ENCODE measurements at regions not wholly inside any gene's neighbourhood (a gene's known extent, or its start where the extent isn't known, plus 50 kb on each side); places are given as distances from the start of the nearest gene placed in this dataset.
A peak's percentile ranks its signal among the peaks of the same experiment; 100 is the strongest.

DNA sequence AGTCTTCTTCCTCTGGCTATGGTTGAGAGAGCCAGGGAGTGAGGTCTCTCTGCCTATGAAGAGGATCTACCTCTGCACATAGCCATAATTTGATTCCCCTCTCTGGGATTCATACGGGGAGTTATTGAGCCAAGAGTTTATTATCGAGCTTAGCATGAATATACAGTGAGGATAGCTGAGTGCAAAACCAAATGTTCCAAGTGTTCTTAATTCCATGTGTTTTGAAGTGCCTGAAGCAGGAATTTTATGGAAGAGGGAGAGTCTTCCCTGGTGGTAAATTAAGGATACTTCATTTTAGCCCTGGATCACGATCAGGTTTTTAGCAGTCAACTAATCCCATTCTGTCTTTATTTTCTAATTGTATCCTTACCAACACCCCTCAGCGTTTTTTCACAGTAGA lies 270.6 kb downstream of the C1D start:
- no peak for DNase-seq

DNA sequence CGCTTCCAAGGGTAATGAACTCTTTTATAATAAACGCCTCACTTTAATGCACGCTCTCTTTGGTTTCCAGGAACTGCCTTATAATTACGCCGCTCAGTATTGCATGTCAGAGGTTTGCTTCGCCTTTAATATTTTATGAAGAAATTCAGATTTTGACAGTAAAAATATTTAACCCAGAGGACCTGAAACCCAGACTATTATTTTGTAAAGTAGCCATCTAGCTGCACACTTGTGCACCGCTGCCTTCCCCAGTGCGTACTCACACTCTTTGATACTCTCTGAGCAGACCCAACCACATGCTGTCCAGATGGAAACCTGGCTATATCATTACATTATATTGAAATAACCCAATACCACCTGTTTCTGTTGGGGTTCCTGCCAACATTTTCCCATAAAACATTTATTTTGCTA lies 270.1 kb downstream of the C1D start:
- DNase-seq: no peak

DNA sequence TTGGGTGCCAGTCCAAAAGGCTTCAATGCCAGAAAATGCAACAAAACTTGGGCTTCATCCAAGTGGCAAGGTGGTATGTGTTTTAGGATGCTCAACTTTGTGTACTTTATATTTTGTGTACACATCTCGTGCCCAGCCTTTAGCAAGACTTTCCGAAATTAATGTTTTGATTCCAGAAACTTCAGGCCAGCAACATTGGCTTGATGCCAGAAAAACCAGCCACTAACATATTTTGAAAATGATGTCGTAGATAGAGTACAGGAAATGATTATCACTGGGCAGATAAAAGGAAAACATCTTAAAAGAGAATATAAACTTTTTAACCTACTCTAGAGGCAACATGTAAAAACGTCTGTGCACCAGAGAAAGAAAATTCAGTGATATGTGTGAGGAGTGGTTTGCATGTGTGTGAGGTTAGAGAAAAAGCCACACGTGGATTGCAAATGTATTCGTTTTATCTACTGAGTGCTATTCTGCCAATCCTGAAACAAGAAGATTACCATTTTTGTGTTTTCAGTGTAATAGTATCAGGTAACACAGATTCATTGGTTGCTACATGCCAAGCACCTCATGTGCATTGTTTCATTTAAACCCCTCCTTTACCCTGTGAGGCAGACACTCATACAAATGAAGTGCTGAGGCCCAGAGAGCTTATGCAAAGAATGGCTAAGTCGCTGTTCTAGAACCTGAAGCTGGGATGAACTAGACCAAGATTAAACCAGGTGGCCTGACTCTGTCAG lies 264.8 kb downstream of the C1D start:
- peak; percentile 26 for DNase-seq

DNA sequence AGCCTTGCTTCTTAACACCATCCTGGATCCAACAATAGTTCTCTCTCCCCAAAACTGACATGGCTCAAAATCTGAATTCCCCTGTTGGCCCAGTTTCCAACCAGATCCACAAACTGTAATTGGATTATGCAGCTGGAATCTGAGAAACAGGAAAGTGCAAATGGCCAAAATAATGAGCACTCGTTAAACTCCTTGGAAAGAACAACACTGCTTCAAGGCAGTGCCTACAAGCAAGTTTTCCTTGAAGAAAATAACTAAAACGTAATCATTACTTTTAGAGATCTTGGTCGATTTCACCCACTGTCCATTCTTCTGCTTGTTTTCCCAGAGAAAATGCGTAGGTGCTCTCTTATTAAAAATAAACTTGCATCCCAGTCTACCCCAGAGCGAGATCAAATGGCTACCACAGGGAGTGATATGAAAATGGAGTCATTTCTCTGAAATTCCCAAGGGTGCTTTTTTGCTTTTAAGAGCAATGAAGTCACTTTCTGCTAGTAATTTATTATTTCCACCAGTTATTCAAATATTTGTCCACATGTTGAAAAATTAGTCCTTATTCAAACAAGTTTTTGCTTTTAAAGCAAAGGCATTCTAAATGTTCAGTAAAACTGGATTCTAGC lies 264.2 kb downstream of the C1D start:
- DNase-seq: no peak

DNA sequence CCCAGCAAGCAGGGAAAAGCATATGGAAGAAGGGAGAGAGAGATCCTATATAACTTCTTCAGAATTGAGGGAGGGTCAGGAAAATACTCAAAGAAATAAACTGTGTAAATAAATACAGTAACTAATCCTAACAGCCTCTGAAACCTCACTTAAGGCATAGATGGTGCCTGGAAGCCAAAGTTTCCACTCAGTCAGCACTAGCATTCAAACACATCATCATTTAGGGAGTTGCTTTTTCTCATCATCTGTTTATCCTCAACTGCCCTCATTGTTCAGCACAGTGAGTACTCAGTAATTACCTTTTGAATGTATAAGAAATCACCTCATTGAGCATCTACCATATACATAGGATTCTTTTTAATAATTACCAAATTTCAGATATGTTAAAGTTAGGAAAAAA lies 262.9 kb downstream of the C1D start:
- no peak for DNase-seq

DNA sequence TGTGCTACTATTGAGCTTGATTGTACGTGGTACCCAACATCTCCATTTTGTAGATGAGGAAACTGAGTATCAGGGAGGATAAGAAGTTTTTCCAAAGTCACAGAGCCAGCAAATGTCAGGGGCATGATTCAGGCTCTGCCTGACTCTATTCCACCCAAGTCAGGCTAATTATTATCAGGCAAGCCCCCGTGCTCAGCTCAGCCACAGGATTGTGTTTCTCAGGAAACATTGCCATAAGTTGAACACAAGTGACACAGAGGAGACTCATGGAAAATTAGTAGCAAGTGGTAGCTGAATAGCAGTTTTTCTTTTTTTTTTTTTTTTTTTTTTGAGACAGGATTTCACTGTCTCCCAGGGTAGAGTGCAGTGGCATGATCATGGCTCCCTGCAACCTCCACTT lies 260.5 kb downstream of the C1D start:
- peak; percentile 10 for DNase-seq

DNA sequence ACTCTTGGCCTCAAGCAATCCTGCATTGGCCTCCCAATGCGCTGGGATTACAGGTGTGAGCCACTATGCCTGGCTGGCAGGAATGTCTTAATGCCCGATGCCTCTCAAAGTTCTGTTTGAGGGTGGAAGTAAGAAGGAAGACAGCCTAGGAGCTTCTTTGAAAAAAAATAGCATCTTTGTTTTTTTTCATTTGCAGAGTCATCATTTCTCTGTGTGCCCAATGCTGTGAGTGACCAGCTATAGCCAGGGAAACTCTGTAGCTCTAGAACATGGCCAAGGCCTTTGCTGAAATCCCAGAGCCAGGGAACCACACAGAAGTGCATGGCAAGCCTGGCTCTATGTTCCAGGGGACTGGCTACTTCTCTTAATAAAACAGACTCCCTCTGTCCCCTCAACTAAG lies 260.0 kb downstream of the C1D start:
- no peak for DNase-seq

DNA sequence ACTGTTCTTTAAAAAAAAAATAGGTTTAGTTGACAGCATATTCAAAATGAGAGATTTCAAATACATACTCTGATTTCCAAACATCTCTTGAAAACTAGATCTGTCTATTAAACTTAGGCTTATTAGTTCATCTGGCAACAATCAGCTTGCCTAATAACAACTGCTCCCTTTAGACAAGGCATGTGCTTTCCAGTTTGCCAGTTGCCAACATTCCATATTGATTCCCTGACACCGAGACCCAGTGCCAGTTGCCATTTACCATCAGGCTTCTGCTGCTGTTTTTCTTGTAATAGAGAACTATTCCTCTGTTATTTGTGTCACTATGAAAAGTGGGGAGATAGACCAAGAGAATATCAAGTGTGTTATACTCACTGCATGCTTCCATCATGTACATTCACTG lies 256.0 kb downstream of the C1D start:
- DNase-seq: no peak

DNA sequence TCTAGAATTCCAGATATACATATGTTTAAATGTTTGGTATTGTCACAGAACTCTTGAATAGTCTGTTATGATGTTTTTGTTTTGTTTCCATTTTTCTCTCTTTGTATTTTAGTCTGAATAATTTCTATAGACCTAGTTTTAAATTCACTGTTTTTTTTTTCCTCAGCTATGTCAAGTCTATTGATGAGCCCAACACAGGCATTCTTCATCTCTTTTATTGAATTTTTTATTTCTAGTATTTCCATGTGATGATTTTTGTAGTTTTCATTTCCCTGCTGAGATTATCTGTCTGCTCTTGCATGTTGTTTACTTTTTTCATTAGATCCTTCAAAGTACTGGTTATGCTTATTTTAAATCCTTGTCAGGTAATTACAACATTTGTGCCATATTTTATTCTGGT lies 254.7 kb downstream of the C1D start:
- DNase-seq: no peak

DNA sequence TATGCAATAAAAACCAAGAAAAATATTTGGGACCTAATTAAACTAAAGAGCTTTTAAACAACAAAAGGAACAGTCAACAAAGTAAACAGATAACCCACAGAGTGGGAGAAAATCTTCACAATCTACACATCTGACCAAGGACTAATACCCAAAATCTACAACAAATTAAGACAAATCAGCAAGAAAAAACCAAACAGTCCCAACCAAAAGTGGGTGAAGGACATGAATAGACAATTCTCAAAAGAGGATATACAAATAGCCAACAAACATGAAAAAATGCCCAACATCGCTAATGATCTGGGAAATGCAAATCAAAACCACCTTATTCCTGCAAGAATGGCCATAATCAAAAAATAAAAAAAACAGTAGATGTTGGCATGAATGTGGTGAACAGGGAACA lies 250.1 kb downstream of the C1D start:
- DNase-seq: no peak

DNA sequence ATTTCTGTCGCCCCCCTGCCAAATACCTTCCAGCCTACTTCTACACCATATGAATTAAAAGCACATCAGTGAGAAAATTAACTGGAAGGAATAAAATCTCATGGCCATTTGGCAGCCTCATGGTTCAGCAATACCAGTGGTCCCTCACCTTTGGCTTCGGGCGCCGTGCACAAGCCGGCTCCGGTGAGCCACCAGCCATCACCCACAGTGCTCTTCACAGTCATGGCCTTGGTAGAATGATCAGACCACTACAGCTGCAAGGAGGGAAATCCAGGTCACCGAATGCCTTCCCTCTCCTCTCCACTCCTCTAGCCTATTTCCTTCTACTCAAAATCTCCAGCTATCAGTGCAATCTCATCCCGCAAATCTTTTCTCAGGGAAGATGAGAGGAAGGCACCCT lies 239.1 kb downstream of the C1D start:
- no peak for DNase-seq

DNA sequence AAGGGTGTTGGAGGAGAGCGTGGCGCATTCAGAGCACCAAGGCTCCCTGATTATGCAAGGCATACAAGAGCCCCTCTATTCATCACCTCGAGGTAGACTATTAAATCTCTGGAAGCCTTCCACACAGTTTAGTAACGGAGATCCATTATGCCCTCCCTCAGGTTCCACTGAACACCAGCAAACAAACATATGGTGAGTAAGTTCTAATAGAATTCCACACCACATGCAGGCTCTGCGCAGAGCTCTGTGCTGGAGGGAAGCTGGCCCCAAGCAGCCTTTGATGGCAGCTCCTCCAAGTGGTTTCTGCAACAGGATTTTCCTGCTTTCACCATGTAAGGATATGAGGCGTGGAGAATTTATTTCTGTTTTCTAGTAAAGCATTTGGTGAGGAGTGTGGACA lies 238.6 kb downstream of the C1D start:
- DNase-seq: no peak

DNA sequence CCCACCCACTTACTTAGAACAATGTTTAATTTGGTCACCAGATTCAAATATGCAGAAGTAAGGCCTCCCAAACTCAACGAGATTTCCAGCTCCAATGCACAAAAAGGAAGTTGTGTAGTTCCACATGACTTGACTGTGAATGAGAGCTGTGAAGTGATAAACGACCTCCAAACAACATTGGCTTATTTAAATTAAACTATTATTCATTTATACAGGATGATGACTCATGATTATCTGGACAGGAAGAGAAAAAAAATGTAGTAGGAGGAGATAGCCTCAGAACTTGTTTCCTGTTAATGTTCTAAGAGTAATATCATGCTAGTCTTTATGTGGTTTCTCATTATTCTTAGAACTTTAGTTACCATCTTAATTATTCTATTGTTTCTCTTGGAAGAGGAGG lies 237.3 kb downstream of the C1D start:
- peak; percentile 68 for DNase-seq

DNA sequence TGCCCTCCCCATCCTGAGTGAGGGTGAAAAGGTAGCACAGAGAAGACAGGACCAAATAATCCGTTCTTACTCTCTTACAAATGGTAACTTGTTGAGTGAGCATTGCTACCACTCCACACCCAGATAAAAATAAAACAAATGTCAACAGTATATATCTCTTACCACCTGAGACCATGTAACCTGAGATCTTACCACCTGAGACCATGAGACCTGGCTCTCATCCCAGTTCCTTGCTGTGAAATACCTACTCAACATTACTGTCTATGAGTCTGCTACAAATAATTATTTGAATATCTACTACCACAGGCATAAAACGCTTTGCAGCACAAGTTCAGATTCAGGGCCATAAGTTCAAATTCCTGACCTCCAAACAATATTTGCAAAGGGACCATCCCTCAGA lies 234.7 kb downstream of the C1D start:
- DNase-seq: no peak

DNA sequence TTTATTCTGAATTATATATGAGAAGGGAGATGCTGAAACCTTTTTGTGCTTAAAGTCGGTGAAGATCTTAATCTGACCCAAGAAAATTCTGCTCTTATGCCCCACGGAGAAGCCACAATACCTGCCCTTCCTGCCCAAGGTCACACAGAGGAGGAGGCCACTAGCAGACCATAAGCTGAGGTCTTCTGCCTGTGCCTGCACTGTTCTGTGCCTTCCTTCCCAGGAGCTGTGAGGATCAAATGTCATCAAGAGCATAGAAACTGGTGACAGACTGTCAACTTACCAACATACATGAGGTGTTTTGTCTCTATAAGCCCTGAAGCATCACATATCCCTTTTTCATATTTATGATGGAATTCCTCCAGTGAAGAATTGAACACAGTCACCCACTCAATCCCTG lies 233.3 kb downstream of the C1D start:
- DNase-seq: no peak

DNA sequence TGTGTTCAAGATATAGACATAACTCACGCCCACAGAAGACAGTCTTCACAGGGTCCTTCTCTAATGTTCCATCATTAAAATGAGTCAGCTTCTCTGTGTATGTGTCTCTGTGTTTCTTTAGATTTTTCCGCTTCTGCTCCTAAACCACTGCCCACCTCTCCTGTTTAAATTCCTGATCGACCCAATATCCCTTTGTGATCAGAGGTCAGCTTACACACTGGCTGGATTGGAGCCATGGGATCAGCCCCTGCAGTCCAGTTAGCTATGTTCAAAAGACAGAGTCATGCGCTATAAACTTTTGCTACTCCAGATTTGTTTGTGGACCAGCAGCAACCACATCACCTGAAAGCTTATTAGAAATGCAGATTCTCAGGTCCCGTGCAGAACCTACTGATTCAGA lies 229.2 kb downstream of the C1D start:
- DNase-seq: no peak

DNA sequence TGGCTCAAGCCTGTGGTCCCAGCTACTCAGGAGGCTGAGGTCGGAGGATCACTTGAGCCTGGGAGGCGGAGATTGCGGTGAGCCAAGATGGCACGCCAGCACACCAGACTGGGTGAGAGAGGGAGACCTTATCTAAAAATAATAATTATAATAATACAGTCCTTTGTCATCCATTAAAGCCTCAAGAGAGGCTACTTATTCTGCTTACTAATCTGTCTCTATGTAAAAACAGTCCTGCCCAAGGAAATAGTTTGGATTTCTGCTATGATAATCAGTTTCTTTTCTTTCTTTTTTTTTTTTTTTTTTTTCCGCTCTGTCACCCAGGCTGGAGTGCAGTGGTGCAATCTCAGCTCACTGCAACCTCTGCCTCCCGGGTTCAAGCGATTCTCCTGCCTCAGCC lies 228.3 kb downstream of the C1D start:
- DNase-seq: no peak

DNA sequence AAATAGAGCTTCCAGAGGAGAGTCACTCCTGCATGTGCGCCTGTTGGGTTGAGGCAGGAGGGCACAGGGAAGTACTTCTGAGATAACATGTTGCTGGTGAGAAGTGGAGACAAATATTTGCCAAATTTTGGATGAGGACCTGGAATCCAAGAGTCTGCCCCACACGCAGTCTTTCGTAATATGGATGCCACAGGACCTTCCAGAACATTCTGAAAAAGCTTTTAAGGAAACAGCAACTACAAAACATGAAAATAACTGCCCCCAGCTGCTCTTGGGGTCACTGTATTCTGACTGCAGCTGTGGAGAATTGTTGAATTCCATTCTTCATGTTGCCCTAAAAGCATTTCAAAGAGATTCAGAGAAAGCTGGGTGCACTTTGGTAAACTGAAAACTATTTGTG lies 227.5 kb downstream of the C1D start:
- DNase-seq: no peak

DNA sequence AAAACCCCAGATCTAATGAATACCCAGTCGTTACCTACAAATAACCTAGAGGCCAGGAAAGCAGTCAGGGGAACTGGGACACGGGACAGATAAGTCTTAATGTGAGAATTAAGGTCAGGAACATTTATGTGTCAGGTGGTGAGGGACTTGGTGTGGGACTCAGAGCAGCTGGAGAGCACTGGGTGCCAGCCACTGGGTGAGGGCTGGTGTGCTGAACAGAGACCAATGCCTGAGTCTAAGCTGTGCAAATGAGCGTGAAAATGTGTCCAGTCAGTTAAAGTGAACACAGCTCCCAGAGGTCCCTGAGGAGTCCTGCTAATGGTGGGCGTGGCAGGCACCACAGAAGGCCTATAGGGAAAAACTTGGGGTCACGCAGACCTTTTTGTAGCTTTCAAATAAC lies 225.9 kb downstream of the C1D start:
- DNase-seq: no peak

DNA sequence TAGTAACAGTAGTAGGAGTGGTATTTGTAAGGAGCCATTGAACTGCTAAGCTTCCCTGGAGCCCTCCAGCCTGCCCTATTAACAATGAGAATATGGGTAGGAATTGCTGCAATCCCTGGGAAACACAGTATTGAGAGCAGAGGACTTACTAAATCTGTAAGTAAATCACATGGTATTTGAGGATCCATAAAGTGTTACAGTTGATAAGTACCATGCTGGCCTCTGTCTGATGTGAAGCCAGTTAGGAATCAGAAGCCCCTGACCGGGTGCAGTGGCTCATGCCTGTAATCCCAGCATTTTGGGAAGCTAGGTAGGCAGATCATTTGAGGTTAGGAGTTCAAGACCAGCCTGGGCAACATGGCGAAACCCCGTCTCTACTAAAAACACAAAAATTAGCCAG lies 224.6 kb downstream of the C1D start:
- DNase-seq: no peak

DNA sequence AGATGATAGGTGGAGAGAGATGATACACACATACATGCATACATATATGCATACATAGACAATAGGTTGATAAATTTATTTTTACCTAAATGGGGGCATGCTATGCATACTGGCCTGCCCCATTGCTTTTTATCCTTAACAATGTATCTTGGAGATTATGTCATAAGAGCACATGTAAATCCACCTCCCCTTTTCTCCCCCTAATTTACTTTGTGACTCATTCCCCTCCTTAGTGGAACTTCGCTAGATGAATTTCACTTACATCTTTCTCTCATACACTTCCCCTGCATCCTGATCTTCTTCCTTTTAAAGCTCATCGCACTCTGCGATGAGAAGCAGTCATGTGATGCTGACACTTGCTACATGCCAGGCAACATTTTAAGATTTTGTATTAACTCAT lies 223.6 kb downstream of the C1D start:
- peak; percentile 22 for DNase-seq

DNA sequence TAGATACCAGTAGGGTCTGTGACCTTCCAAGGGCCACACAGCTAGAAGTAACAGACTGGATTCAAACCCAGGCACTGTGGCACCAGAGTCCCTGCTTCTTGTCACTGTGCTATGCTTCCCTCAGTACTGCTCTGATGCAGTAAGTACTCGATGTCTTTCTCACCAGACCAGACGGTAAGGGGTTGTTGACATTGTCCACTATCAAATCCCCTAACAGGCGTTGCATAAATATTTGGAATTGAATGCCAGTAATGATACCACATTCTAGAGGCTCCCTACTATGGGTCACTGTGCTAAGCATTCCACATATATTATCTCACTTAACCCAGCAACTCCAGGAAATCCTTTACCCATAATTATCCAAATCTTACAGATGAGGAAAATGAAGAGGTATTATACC lies 223.1 kb downstream of the C1D start:
- DNase-seq: no peak

DNA sequence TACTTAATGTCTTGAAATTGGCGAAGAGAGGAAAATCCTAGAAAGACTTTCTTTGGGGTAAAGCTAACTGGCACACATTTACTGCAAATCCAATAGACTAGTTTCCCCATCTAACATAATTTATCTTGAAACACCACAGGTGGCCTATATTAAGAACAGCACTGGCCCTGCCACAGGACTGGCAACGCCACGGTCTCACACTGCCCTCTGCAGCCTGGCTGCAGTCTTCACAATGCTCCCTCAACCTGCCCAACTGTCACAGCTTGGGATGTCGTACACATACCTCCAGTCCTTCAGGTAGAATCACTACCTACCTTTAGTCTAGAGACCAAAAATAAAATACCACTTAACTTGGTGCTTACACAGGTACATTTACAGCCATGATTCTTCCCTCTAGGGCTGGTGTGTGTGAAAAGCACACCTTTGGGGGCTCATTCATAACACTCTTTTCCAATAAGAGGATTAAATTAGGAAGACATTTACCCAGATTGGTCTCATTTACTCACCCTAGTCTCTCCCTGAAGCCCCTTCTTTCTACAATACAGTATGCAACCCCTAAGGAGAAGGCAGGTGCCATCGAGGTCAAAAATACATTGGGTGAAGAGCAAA lies 222.2 kb downstream of the C1D start:
- DNase-seq: peak; percentile 85

DNA sequence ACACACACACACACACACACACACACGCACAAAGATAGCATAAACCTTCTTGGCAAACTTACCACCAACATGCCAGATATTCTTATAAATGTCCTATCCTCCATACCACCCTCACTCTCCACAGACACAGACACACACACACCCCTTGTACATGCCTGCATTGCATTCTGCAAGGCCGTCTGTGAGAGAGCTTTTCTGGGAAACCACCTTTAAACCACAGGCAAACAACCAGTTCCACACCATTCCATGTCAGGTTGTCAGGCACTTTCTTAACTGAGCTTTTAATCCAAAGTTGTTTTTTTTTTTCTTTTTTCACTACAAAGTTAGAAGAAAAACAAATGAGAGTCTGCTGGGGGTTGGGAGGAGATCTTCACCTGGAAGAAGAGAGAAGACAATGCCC lies 221.1 kb downstream of the C1D start:
- DNase-seq: no peak
